ENCODE measurements at regions not wholly inside any gene's neighbourhood (a gene's known extent, or its start where the extent isn't known, plus 50 kb on each side); places are given as distances from the start of the nearest gene placed in this dataset.
A peak's percentile ranks its signal among the peaks of the same experiment; 100 is the strongest.
"Not testable (repeated sequence)": the region's sequence is repeated elsewhere in the genome, so short reads cannot be mapped to it uniquely, and the experiment has no call there.

DNA sequence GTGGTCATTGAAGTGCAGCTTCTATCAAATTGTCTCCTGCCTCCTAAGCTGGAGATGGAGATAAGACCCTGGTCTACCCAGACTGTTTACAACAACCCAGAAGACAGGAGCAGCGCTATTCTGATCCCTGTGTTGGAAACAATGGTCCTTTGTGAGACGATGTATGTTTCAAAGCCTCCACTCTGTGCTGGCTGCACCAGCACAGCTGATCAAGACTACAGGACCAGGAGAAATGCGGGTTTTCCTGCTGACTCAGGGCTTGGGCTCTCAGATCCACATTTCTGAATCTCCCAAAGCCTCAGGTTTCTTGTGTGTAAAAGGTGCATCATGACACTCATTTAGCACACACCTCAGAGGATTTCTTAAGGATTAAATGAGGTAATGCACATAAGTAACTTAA is 92.0 kb downstream of the POU3F3 start:
- Mint-ChIP-seq H3K36me3 (no peaks in the 10 kb centered on the region), H3K4me3 (no peak overlapping the region), H3K27ac (no peak overlapping the region), H3K4me1 (no peaks in the 10 kb centered on the region), H3K9me3 (no peaks in the 10 kb centered on the region)
- no peak for ATAC-seq
- no peak for DNase-seq (ENCODE audit: low spot score in 2 of 2)

DNA sequence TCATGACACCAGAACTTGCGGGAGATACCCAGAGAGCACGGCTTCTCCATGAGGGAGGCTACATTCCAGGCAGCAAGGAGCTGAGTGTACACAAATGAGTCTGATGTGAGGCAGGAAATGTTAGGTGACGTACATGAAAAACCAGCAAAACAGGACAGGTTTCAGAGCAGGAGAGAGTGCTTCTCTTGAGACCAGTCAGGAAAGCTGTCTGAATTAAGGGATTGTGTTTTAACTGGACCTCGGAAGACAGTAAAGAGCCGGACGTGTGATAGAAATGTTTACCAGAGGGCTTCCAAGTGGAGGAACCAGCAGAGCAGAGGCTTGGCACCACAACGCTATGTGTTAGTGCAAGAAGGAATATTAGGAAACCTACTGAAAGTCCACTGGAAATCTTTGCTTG is 90.4 kb upstream of the MRPS9 start:
- not testable (repeated sequence) for H3K4me1 Mint-ChIP-seq; ATAC-seq; H3K4me3 Mint-ChIP-seq; H3K36me3 Mint-ChIP-seq; DNase-seq (ENCODE audit: low spot score in 2 of 2); H3K9me3 Mint-ChIP-seq; H3K27ac Mint-ChIP-seq

DNA sequence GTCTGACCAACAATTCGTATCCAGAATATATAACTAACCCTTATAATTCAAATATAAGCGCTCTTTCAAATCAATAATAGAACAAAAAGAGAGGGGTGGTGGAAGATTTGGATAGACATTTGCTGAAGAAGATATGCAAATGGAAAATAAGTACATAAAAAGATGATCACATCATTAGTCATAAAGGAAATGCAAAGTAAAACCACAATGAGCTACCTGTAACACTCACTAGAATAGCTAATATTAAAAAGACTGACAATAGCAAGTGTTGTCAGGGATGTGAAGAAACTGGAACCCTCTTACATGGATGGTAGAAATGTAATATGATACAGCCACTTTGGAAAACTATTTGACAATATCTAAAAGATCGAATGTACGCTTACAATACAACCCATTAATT is 84.9 kb upstream of the MRPS9 start:
- Mint-ChIP-seq H3K4me3 (no peak overlapping the region), H3K4me1 (no peaks in the 10 kb centered on the region), H3K36me3 (no peaks in the 10 kb centered on the region), H3K27ac (no peak overlapping the region), H3K9me3 (peaks cover 3% of the 10 kb centered on the region)
- ATAC-seq (no peak), DNase-seq (ENCODE audit: low spot score in 2 of 2) (no peak)

- Mint-ChIP-seq H3K4me3 (no peak overlapping the region), H3K4me1 (no peaks in the 10 kb centered on the region), H3K27ac (no peak overlapping the region), H3K36me3 (no peaks in the 10 kb centered on the region), H3K9me3 (peaks cover 16% of the 10 kb centered on the region)
- DNase-seq (ENCODE audit: low spot score in 2 of 2) (no peak), ATAC-seq (no peak)
Measured at GRCh38 chr2:104965900-104966299, 72.0 kb upstream of the MRPS9 start.

DNA sequence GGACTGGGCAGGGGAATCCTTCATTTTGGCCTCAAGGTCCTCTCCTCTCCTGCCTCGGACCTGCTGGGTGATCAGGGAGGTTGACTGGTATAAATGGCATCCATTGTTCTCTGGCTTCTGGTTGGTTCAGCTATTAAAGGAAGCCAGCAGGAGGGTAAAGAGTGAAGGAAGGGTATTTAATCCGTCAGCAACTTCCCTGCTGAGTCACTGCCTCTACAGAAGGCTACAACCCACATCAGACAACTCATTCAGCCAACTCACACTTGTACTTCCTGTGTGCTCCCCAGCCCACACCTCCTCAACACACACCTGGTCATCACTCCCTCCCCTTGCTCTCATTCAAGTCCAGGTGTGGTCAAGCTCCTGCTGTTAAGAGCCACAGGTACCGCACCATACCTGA is 68.3 kb upstream of the MRPS9 start:
- Mint-ChIP-seq H3K4me3 (no peak overlapping the region), H3K9me3 (peaks cover 7% of the 10 kb centered on the region), H3K4me1 (no peaks in the 10 kb centered on the region), H3K36me3 (no peaks in the 10 kb centered on the region), H3K27ac (no peak overlapping the region)
- DNase-seq (ENCODE audit: low spot score in 2 of 2): no peak
- ATAC-seq: peak; percentile 74

DNA sequence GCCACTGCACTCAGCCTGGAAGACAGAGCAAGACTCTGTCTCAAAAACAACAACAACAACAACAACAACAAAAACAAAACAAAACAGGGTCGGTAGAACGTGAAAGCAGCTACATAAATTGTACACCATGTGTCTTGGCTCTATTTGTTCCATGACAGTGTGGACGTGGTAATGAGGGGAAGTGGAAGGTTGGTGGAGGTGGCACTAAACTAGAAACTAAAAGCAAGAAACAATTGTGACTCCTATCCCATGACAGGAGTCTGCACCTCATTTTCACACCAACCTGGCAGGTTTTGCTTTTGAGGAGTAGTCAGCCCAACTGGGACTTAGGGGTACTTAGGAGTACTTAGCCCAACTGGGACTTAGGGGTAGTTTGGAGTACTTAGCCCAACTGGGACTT is 62.5 kb upstream of the MRPS9 start:
- DNase-seq (ENCODE audit: low spot score in 2 of 2) (no peak), ATAC-seq (no peak)
- H3K4me3 Mint-ChIP-seq: no peak overlapping the region
- H3K27ac Mint-ChIP-seq: no peak overlapping the region
- H3K4me1 Mint-ChIP-seq: peaks cover 8% of the 10 kb centered on the region
- H3K9me3 Mint-ChIP-seq: no peaks in the 10 kb centered on the region
- H3K36me3 Mint-ChIP-seq: no peaks in the 10 kb centered on the region

GRCh38 chr2:104975851-104976250 is 62.0 kb upstream of the MRPS9 start:
- no peak overlapping the region for H3K27ac Mint-ChIP-seq

DNA sequence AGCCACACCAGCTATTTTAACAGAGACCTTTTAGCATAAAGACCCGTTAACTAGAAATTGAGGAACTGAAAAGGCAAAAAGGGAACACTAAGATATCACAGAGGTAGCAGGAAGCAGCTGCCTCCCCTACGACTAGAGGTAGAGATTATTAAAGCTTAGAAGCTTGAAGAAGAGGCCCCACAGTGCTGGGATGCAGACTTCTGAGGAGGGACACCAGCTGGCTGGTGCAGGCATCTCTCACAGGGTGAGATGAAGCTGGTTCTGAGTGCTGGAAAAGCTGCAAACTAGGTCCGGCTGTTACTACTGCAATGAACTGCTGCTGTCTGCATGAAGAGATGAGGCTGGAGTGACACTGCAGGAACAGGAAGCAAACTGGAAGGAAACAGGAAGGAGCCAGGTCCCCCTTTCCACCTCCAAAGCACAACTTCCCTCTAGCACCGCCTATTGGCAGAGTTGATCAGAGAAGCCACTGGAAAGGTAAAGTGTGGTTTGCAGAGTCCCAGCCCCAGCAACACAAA is 61.2 kb upstream of the MRPS9 start:
- Mint-ChIP-seq H3K36me3 (no peaks in the 10 kb centered on the region), H3K27ac (peak overlapping the region; percentile 32), H3K9me3 (no peaks in the 10 kb centered on the region), H3K4me3 (no peak overlapping the region), H3K4me1 (peaks cover 8% of the 10 kb centered on the region)
- ATAC-seq: no peak
- no peak for DNase-seq (ENCODE audit: low spot score in 2 of 2)

More at GRCh38 chr2:104975851-104976250, 62.0 kb upstream of the MRPS9 start:
- no peaks in the 10 kb centered on the region for H3K36me3 Mint-ChIP-seq
- ATAC-seq (no peak), DNase-seq (ENCODE audit: low spot score in 2 of 2) (no peak)
- no peak overlapping the region for H3K4me3 Mint-ChIP-seq
- peaks cover 8% of the 10 kb centered on the region for H3K4me1 Mint-ChIP-seq
- no peaks in the 10 kb centered on the region for H3K9me3 Mint-ChIP-seq

DNA sequence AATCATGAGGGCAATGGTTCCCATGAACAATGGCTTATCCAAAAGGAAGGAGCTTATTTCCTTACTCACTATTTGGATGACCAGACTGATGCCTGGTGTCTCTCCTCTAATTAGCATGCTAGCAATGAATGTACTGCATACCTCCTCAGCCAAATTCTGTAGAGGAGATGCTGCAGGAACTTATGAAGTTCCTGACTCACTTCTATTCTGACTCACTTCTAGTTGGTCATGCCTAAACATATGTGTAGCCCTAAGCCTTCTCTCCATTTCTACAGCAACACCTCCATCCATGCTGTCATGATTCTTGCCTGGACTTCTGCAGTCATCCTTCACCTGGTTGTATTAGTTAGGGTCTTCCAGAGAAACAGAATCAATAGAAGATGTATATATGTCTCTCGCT is 59.9 kb upstream of the MRPS9 start:
- ATAC-seq (peak; percentile 55), DNase-seq (ENCODE audit: low spot score in 2 of 2) (no peak)
- no peaks in the 10 kb centered on the region for H3K36me3 Mint-ChIP-seq
- peaks cover 8% of the 10 kb centered on the region for H3K4me1 Mint-ChIP-seq
- no peak overlapping the region for H3K27ac Mint-ChIP-seq
- H3K4me3 Mint-ChIP-seq: no peak overlapping the region
- H3K9me3 Mint-ChIP-seq: no peaks in the 10 kb centered on the region

- not testable (repeated sequence) for H3K27ac Mint-ChIP-seq; H3K4me1 Mint-ChIP-seq; H3K4me3 Mint-ChIP-seq; ATAC-seq; H3K9me3 Mint-ChIP-seq; H3K36me3 Mint-ChIP-seq; DNase-seq (ENCODE audit: low spot score in 2 of 2)
Measured at GRCh38 chr2:104979786-104980185, 58.1 kb upstream of the MRPS9 start.

- Mint-ChIP-seq H3K9me3 (peaks cover 2% of the 10 kb centered on the region), H3K4me1 (no peaks in the 10 kb centered on the region)
Measured at GRCh38 chr2:104982111-104982510, 55.8 kb upstream of the MRPS9 start.

More at GRCh38 chr2:104982111-104982510, 55.8 kb upstream of the MRPS9 start:
- Mint-ChIP-seq H3K4me3 (no peak overlapping the region), H3K36me3 (no peaks in the 10 kb centered on the region), H3K27ac (no peak overlapping the region)
- ATAC-seq: no peak
- no peak for DNase-seq (ENCODE audit: low spot score in 2 of 2)

All from stimulated activated effector memory CD8-positive, alpha-beta T cell treated with anti-CD3 and anti-CD28 coated beads, Interleukin-12 subunit alpha, Interleukin-12 subunit beta, amount 100 ng/mL, for 72 hours (primary cell).